Esophagus muscularis mucosa (tissue), 3 donors: ENCODE measurements at regions not wholly inside any gene's neighbourhood (a gene's known extent, or its start where the extent isn't known, plus 50 kb on each side); places are given as distances from the start of the nearest gene placed in this dataset.

Experiments
- POLR2AphosphoS5 ChIP-seq, 2 donors: sonication (generic); formaldehyde crosslinking; IDR thresholded peaks; one replicate each; pipeline ENCODE4 v1.6.1; 2017; ENCODE audit warnings: antibody characterized with exemption in 2 of 2
- TF ChIP-seq, protein P1 (sequence below), 3 experiments: fragments of 200-600 bp in 2 of 3; fragments of 450-650 bp in 1 of 3; sonication (generic) in 2 of 3; IDR thresholded peaks; one replicate each; pipeline ENCODE4 v1.5.1; 2017 to 2019; ENCODE audit warnings: antibody characterized with exemption in 3 of 3, mild to moderate bottlenecking in 2 of 3, moderate library complexity in 1 of 3

DNA sequence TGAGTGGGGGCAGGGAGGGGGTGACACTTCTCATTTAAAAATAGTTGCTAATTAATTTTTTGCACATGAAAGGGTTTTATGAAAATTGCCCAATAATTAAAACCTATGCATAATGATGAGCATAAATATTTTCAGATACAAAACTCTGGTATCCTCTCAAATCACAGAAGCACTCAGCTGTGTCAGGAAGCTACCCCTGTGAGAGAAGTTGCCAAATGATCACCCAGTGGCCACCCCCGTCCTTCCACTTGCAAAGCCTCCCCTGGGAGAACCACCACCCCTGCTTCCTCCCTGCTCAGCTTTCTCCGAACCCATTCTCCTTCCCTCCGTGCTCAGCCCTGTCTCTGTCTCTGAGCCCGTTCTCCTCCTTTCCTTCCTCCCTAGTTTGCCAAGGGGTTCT is 400.2 kb upstream of the SALL3 start:
- TF ChIP-seq, protein P1, sequence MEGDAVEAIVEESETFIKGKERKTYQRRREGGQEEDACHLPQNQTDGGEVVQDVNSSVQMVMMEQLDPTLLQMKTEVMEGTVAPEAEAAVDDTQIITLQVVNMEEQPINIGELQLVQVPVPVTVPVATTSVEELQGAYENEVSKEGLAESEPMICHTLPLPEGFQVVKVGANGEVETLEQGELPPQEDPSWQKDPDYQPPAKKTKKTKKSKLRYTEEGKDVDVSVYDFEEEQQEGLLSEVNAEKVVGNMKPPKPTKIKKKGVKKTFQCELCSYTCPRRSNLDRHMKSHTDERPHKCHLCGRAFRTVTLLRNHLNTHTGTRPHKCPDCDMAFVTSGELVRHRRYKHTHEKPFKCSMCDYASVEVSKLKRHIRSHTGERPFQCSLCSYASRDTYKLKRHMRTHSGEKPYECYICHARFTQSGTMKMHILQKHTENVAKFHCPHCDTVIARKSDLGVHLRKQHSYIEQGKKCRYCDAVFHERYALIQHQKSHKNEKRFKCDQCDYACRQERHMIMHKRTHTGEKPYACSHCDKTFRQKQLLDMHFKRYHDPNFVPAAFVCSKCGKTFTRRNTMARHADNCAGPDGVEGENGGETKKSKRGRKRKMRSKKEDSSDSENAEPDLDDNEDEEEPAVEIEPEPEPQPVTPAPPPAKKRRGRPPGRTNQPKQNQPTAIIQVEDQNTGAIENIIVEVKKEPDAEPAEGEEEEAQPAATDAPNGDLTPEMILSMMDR (IDR thresholded peaks at IDR 0.05): no peak
- no peak for TF ChIP-seq POLR2AphosphoS5 (IDR thresholded peaks at IDR 0.05)
